ENCODE measurements at regions not wholly inside any gene's neighbourhood (a gene's known extent, or its start where the extent isn't known, plus 50 kb on each side); places are given as distances from the start of the nearest gene placed in this dataset.

- TF ChIP-seq, protein P1, sequence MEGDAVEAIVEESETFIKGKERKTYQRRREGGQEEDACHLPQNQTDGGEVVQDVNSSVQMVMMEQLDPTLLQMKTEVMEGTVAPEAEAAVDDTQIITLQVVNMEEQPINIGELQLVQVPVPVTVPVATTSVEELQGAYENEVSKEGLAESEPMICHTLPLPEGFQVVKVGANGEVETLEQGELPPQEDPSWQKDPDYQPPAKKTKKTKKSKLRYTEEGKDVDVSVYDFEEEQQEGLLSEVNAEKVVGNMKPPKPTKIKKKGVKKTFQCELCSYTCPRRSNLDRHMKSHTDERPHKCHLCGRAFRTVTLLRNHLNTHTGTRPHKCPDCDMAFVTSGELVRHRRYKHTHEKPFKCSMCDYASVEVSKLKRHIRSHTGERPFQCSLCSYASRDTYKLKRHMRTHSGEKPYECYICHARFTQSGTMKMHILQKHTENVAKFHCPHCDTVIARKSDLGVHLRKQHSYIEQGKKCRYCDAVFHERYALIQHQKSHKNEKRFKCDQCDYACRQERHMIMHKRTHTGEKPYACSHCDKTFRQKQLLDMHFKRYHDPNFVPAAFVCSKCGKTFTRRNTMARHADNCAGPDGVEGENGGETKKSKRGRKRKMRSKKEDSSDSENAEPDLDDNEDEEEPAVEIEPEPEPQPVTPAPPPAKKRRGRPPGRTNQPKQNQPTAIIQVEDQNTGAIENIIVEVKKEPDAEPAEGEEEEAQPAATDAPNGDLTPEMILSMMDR (IDR thresholded peaks at IDR 0.05) = no peak
- TF ChIP-seq POLR2A (IDR thresholded peaks at IDR 0.05) = no peak
- no peak for TF ChIP-seq POLR2AphosphoS5 (IDR thresholded peaks at IDR 0.05; ENCODE audit: insufficient read depth in 1 of 2, low read depth in 1 of 2)
These were observed 263.3 kb upstream of the GPRIN3 start for GRCh38 chr4:89570931-89571330.

Data from vagina (tissue), 2 donors.